ENCODE measurements at regions not wholly inside any gene's neighbourhood (a gene's known extent, or its start where the extent isn't known, plus 50 kb on each side); places are given as distances from the start of the nearest gene placed in this dataset.

DNA sequence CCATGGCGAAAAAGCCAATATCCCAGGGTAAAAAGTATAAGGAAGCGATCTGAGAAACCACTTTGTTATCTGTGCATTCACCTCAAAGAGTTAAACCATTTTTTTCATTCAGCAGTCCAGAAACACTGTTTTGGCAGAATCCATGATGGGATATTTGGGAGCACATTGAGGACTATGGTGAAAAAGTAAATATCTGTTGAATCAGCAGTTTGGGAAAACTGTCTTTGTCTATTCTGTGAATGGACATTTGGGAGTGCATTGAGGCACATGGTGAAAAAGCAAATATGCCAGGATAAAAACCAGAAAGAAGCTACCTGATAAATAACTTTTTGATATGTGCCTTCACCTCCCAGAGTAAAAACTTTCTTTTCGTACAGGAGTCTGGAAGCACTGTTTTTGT, 187.4 kb downstream of the OR4A47 start:
- H3K4me2 ChIP-seq (ENCODE audit: low read depth, low read length) = no peak overlapping the region
- H3K9ac ChIP-seq (ENCODE audit: insufficient read depth, low read depth, low read length) = no peak overlapping the region
- H3K79me2 ChIP-seq (ENCODE audit: insufficient read depth, low read length) = no peaks in the 10 kb centered on the region
- ATAC-seq = no peak
- H3K9me3 ChIP-seq (ENCODE audit: low read length) = peaks cover 82% of the 10 kb centered on the region
- H4K20me1 ChIP-seq (ENCODE audit: insufficient read depth, low read length) = no peaks in the 10 kb centered on the region
- no peak overlapping the region for H3K4me3 ChIP-seq (replicated peaks in 1 of 3; ENCODE audit: insufficient read depth in 1 of 3, low read depth in 2 of 3, low read length in 3 of 3)
- no peak overlapping the region for H3K27ac ChIP-seq (ENCODE audit: extremely low read length, insufficient read depth, low read length)
- BruUV-seq (replicated peaks) = no TSS peak
- no peak overlapping the region for H2AFZ ChIP-seq (ENCODE audit: low read length)
- no peaks in the 10 kb centered on the region for H3K4me1 ChIP-seq (ENCODE audit: insufficient read depth, low read length)
- FAIRE-seq = no peak
- DNase-seq (ENCODE audit: low spot score) = no peak
- in situ Hi-C loops (cut with HindIII; ENCODE audit: extremely low pct_ligation_motif_present, low pct_unique_long_range_greater_than_20kb) = no loop called here
- TF ChIP-seq SP2 (CRISPR knock-in tag; IDR thresholded peaks at IDR 0.05) (no peak), TCF12 (IDR thresholded peaks at IDR 0.05) (no peak), TCF12 (CRISPR knock-in tag; IDR thresholded peaks at IDR 0.05) (no peak), CCDC6 (CRISPR knock-in tag; IDR thresholded peaks at IDR 0.05) (no peak), TRIM22 (IDR thresholded peaks at IDR 0.05) (no peak), NAIF1 (CRISPR knock-in tag; IDR thresholded peaks at IDR 0.05; ENCODE audit: borderline replicate concordance) (no peak), GZF1 (CRISPR knock-in tag; IDR thresholded peaks at IDR 0.05) (no peak), ZNF292 (CRISPR knock-in tag; IDR thresholded peaks at IDR 0.05; ENCODE audit: borderline replicate concordance, low read depth) (no peak), HNF4A (CRISPR knock-in tag; IDR thresholded peaks at IDR 0.05) (no peak), ZNF30 (CRISPR knock-in tag; IDR thresholded peaks at IDR 0.05) (no peak), MAFK (conservative IDR thresholded peaks at IDR 0.05 in 1 of 2, IDR thresholded peaks at IDR 0.05 in 1 of 2; ENCODE audit: low read length in 2 of 2) (peak; percentile 43 to 80; a peak in 3 of 4 replicates), HMG20A (CRISPR knock-in tag; IDR thresholded peaks at IDR 0.05; ENCODE audit: borderline replicate concordance) (no peak), ZNF180 (CRISPR knock-in tag; IDR thresholded peaks at IDR 0.05; ENCODE audit: borderline replicate concordance, low read depth) (no peak), CHCHD3 (CRISPR knock-in tag; IDR thresholded peaks at IDR 0.05) (no peak), MAFF (IDR thresholded peaks at IDR 0.05; ENCODE audit: low read depth, low read length) (peak; percentile 60)
- TF ChIP-seq, protein P1, sequence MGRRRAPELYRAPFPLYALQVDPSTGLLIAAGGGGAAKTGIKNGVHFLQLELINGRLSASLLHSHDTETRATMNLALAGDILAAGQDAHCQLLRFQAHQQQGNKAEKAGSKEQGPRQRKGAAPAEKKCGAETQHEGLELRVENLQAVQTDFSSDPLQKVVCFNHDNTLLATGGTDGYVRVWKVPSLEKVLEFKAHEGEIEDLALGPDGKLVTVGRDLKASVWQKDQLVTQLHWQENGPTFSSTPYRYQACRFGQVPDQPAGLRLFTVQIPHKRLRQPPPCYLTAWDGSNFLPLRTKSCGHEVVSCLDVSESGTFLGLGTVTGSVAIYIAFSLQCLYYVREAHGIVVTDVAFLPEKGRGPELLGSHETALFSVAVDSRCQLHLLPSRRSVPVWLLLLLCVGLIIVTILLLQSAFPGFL (CRISPR knock-in tag; IDR thresholded peaks at IDR 0.05) = no peak
- H3K27me3 ChIP-seq (ENCODE audit: control insufficient read depth in 1 of 2, insufficient read depth in 2 of 2, low read length in 2 of 2) = no peaks in the 10 kb centered on the region
- intact Hi-C loops (cut with micrococcal nuclease; ENCODE audit: unreplicated experiment) = no loop called here
- H3K36me3 ChIP-seq (replicated peaks in 1 of 2; ENCODE audit: control insufficient read depth in 1 of 2, insufficient read depth in 2 of 2, low read length in 2 of 2) = no peaks in the 10 kb centered on the region
- ChIA-PET POLR2A (no interaction called here), CTCF (ENCODE audit: low intra/inter-chr PET ratio, low total read pairs) (no interaction called here)
- 36% methylated on average over 3 of the region's 3 CpGs for WGBS (ENCODE audit: low lambda C conversion rate)
